Activated CD4-positive, alpha-beta T cell treated with anti-CD3 and anti-CD28 coated beads for 48 hours (primary cell): ENCODE measurements at regions not wholly inside any gene's neighbourhood (a gene's known extent, or its start where the extent isn't known, plus 50 kb on each side); places are given as distances from the start of the nearest gene placed in this dataset.
"Not testable (repeated sequence)": the region's sequence is repeated elsewhere in the genome, so short reads cannot be mapped to it uniquely, and the experiment has no call there.

Experiments used
- DNase-seq: peaks from one replicate; pipeline ENCODE4 v3.0.0-alpha.2; 2020

DNA sequence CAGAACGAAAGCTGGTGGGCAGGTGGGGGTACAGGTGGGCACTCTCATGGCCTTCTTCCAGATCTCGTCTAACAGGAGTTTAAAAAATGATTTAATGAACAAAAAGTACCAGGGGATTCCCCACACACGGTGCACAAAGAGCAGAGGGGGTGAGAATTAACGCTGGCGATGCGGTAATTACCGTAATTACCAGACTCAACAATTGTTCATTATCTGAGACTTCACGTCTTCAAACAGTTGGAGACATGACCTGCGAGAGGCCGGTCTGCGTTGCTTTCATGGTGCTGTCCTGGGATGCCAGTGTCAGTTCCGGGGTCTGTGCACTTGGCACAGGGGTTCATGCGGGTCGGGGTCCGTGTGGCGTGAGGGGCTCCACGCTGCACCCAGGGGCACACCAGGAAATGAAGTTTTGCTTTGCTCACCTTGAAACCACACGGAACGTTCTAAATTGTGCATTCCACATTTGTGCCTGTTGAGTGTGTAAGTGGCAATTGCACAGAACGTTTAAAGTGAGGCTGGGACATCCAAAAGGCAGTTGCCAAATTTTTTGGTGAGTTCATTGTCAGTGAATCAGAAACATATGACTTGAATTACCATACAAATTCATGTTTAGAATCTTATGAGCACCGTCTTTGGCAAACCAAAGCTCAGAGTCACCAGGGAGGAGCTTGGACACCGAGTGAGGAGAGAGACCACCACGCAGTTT is 256.4 kb upstream of the IRX1 start:
- DNase-seq, result no peak

- DNase-seq, result no peak
These were observed 257.7 kb upstream of the IRX1 start for GRCh38 chr5:3337812-3338541.

GRCh38 chr5:3336666-3337065 is 259.0 kb upstream of the IRX1 start:
- no peak for DNase-seq

- DNase-seq, result no peak
These were observed 260.3 kb upstream of the IRX1 start for GRCh38 chr5:3335301-3335700.

- DNase-seq, result no peak
These were observed 261.8 kb upstream of the IRX1 start for GRCh38 chr5:3333836-3334235.

DNA sequence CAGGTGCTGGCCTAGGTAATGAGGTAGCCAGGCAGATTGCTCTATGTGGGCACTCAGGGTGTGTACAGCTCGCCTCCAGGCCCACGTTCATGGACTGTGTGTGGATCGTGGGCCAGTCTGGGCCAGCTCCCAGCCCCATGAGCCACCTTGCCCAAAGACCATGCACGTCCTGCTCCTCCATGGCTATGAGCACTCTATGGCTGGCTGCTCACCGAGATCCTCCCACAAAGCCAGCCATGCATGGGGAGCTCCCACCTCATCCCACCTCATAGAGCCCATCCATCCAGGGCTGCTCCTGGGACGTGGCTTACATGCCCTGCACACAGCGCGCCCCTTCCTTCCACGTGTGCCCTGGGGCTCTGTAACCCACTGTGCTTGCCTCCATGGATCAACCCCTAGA is 262.5 kb upstream of the IRX1 start:
- DNase-seq, result no peak

DNA sequence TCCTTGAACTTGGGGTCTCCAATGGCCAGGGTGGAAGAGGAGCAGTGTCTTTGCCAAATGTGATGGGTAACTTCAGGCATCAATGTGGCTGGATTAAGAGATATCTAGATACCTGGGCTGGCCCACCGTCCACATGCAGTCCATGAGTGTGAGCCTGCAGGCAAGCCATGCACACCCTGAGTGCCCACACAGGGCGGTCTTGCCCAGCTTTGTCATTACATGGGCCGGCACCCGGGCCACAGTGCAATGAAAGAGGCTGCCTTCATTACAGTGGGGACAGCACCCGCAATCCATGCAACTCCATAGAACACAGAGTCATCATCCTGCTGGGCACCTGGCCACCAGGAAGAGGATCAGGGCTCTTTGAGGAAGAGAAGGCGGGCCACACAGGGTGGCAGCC is 263.8 kb upstream of the IRX1 start:
- no peak for DNase-seq

DNA sequence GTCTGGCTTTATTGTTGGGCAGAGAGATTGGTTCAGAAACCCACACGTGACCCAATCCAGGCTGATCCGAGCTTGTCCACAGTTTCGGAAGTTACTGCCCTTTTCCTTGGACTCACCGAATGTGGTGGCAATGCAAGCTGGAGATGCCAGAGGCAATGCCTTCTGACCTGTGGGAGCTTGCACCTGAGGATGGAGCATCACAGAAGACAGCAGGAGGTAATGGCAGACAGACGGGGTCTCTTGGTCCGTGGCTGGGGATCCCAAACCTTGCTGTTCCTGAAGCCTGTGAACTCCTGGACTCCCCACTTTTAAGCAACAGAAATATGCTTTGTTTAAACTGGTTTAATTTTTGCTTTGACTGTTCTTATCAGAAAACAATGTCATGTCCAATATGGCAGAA is 265.2 kb upstream of the IRX1 start:
- no peak for DNase-seq

- no peak for DNase-seq
These were observed 266.2 kb upstream of the IRX1 start for GRCh38 chr5:3329427-3329826.

DNA sequence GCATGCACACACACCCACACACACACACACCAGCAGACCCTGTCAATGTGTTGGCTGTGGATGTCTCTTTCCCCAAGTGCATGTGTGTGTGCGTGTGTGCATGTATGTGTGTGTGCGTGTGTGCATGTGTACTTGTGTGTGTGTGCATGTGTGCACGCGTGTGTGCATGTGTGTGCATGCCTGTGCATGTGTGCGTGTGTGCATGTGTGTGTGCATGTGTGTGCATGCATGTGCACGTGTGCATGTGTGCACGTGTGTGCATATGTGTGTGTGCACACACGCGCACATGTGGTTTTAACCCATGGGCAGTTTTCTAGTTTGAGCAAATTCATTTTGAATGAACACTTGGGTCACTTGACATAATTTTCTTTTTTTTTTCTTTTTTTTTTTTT is 268.8 kb upstream of the IRX1 start:
- DNase-seq, result no peak

GRCh38 chr5:3325972-3326840 is 269.4 kb upstream of the IRX1 start:
- no peak for DNase-seq

DNA sequence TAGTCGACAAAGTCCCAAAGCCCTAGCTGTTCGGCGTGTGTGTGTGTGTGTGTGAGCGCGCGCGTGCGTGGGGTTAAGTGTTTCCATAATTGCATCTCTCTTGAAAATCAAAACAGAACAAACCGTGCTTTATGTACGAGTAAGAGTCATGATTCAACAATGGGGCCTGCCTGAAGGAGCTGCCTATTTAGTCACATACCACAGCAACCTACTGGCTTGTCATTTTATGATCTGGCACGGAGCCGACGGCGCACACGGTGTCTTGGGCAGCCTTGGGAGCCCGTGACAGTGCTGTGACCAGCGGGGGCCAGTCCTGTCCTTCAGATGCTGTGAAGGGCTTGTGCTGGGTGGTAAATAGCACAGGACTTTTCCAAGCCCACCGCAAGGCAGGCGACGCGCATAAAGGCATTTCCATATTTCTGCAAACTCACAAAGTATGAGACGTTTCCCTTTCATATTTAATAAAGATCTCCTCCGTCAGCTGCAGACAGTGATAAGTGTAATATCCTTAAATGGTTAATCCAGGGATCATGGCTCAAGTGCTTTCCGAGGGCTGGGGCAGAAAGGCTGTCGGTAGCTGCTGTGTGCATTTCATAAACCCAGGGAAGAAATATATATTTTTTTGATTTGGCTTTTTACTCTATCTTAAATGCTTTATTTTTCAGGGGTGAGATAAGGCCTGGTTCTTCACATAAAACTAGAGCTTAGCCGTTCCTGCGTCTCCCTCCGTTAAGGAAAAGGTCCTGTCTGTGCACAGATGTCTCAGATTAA is 270.2 kb upstream of the IRX1 start:
- no peak for DNase-seq

GRCh38 chr5:3324421-3325101 is 271.1 kb upstream of the IRX1 start:
- DNase-seq, result no peak

- DNase-seq, result not testable (repeated sequence)
These were observed 271.7 kb upstream of the IRX1 start for GRCh38 chr5:3323966-3324365.

DNA sequence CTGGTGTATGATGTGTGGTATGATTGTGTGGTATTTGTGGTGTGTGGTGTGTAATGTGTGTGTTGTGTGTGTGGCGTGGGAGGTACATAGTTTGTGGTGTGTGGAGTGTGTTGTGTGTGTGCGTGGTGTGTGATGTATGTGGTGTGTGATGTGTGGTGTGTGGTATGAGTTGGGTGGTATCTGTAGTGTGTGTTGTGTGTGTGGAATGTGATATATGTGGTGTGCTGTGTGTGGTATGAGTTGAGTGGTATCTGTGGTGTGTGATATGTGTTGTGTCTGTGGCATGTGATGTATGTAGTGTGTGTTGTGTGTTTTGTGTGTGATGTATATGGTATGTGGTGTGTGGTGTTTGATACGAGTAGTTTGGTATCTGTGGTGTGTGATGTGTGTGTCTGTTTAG is 272.5 kb upstream of the IRX1 start:
- no peak for DNase-seq

DNA sequence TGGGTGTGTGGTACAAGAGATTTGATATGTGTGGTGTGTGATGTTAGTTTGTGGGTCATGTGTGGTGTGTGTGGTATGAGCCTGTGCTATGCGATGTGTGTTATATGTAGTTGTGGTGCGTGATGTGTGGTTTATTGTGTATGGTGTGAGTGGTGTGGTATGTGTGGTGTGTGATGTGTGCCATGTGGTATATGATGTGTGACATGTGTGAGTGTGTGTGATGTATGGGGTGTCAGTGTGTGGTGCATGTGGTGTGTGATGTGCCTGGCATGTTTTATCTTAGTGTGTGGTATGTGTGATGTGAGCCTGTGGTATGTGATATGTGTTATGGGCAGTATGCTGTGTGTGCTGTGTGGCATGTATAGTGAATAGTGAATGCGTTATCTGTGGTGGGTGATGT is 273.0 kb upstream of the IRX1 start:
- no peak for DNase-seq

DNA sequence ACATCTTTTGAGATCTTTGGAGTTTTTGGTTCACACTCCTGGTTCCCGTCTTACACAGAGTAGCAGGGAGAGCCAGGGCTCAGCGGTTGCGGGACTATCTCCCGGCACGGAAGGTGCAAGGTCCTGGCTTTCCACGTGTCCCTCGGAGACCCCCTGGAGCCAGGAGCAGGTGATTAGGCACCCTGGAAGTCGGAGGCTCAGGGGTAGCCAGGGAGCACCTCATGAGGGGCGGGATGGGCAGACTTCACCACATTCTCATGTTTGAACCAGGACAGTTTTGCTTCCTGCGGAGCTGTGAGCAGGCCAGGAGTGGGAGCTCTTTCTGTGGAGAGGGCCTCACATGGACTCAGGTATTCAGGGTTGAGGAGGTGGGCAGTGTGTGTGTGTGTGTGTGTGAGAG is 273.7 kb upstream of the IRX1 start:
- no peak for DNase-seq

DNA sequence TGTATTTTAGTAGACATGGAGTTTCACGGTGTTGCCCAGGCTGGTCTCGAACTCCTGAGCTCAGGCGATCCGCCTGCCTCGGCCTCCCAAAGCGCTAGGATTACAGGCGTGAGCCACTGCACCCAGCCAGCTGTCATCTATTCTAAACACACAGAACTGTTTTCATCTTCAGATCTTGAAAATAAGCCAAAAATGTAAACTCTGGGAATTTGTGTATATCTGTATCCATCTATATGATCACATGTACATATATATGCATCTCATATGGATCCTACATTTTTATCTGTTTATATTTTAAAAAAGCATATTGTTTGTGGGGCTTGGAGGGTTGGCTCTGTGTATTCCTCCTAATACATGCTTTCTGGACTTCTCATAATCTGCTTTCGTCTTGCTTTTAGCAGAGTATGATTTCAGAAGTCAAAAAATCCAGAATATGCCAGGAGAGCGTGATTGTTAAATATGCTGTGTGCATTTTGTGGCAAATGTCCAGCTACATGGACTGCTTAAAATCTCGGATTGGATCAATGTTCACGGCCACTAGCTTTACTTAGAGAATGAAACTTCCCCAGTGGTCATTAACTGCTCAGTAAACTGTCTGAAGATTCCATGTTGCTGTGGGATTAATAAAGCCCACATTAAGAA is 274.4 kb upstream of the IRX1 start:
- DNase-seq, result no peak

GRCh38 chr5:3320317-3320875 is 275.2 kb upstream of the IRX1 start:
- no peak for DNase-seq

DNA sequence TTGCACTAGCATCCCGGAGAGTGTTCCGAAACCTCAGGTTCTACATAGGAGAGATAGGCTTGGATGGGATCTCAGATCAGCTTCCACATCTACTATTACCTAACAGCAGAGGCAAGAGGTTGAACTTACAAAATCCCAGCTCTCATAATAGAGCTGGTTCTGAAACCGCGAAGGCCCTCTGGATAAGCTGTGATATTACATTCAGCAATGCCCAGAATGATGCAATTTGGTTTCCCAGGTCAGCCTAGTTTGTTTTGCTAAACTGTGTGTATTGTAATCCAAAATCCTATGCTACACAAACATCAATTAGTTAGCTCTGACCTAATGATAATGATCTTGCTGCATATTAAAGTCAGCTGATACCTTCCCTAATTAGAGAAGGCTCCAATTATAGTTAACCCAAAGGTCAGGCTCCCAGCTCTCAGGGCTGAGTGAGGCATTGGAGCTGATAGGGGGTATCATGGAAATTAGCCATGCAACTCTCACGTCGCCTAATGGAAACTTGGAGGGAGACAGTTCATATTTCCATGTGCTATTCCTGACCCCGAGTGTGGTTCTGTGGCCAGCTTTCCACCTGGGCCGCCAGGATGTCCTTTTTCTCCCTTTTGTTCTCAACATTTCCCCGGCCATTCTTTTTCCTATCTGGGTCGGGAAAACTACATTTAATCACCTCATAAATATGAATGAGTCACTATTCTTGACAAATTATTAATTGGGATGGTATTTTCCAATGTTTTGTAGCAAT is 278.4 kb upstream of the IRX1 start:
- no peak for DNase-seq

- no peak for DNase-seq
These were observed 282.1 kb upstream of the IRX1 start for GRCh38 chr5:3313569-3313968.
